Ovary (tissue), 7 donors: ENCODE measurements at regions not wholly inside any gene's neighbourhood (a gene's known extent, or its start where the extent isn't known, plus 50 kb on each side); places are given as distances from the start of the nearest gene placed in this dataset.
A peak's percentile ranks its signal among the peaks of the same experiment; 100 is the strongest.

ENCODE experiments used
- DNase-seq, 5 donors: peaks; one replicate each; pipeline ENCODE4 v3.0.0-alpha.2; 2019 to 2020
- H3K27ac ChIP-seq, 2 donors: fragments of 200-600 bp; one replicate each; pipeline versions ENCODE4 v1.5.1 to v1.8.0; 2019 to 2022
- H3K27me3 ChIP-seq: fragments of 200-600 bp; one replicate; pipeline ENCODE4 v1.8.0; 2022
- H3K36me3 ChIP-seq: fragments of 200-600 bp; sonication (generic); one replicate; pipeline ENCODE4 v1.5.1; 2019
- H3K4me1 ChIP-seq: one replicate; pipeline ENCODE4 v1.8.1; 2013; ENCODE audit warnings: mild to moderate bottlenecking, moderate library complexity; ENCODE audit not compliant: insufficient read depth
- H3K4me3 ChIP-seq: fragments of 200-600 bp; sonication (generic); one replicate; pipeline ENCODE4 v1.5.1; 2017
- H3K9me3 ChIP-seq, 2 donors: fragments of 200-600 bp in 1 of 2; sonication (generic) in 1 of 2; one replicate each; pipeline versions ENCODE4 v1.5.1 to v1.8.1; 2013 to 2019; ENCODE audit warnings: mild to moderate bottlenecking in 1 of 2, moderate library complexity in 1 of 2
- EP300 ChIP-seq: sonication (generic); formaldehyde crosslinking; IDR thresholded peaks from one replicate; pipeline ENCODE4 v1.6.1; 2017; ENCODE audit warnings: antibody characterized with exemption
- POLR2A ChIP-seq: fragments of 450-650 bp; IDR thresholded peaks from one replicate; pipeline ENCODE4 v1.6.1; 2017; ENCODE audit warnings: antibody characterized with exemption, mild to moderate bottlenecking, moderate library complexity
- WGBS, 3 donors: extraction: QIAGEN DNeasy Blood & Tissue Kit in 1 of 3; methylation state at CpG; one replicate each; pipeline versions ENCODE4 v1.1.5 to v1.1.7; 2013 to 2017; 5-methylcytosine and 5-hydroxymethylcytosine counted together
- intact Hi-C, 4 donors: fragments of 100-400 bp; cut with DNase I; formaldehyde crosslinking; loops; one replicate each; pipeline versions ENCODE4 v1.11.0 to v1.15.1; 2022 to 2023
- TF ChIP-seq, protein P1 (sequence below), 3 donors: fragments of 450-650 bp in 2 of 3; fragments of 200-600 bp in 1 of 3; IDR thresholded peaks; one replicate each; pipeline versions ENCODE4 v1.5.1 to v1.8.0; 2016 to 2022; ENCODE audit warnings: antibody characterized with exemption in 3 of 3, mild to moderate bottlenecking in 1 of 3
- donor health status: DM: no; HTN: no; CAD: no; lungs with moderate emphysema.
- donor health status: DM: no; HTN: no; CAD: no.
- donor health status: Bipolar disorder and iron deficiency.
- donor health status: DM: no; HTN: no; CAD: no.
- donor health status: DM: yes; HTN: yes; CAD: no.

DNA sequence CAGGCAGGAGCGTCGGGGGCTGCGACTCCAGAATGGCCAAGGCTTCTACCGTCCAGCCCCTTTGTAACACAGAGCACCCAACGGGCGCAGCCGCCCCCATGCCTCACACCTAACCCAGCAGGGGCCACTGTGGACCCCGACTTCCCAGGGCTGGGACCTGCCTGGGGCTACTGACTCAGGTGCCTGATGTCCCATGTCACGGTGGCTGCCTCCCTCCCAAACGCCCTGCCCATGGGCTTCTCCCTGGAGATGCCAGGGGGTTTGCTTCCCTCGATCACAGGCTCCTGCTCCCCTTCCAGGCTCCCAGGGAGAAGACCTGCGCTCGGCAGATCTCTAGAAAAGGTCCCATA is 84.0 kb downstream of the MYEOV start:
- no peak overlapping the region for H3K27ac ChIP-seq
- no peaks in the 10 kb centered on the region for H3K4me1 ChIP-seq
- TF ChIP-seq EP300, result no peak
- TF ChIP-seq, protein P1, sequence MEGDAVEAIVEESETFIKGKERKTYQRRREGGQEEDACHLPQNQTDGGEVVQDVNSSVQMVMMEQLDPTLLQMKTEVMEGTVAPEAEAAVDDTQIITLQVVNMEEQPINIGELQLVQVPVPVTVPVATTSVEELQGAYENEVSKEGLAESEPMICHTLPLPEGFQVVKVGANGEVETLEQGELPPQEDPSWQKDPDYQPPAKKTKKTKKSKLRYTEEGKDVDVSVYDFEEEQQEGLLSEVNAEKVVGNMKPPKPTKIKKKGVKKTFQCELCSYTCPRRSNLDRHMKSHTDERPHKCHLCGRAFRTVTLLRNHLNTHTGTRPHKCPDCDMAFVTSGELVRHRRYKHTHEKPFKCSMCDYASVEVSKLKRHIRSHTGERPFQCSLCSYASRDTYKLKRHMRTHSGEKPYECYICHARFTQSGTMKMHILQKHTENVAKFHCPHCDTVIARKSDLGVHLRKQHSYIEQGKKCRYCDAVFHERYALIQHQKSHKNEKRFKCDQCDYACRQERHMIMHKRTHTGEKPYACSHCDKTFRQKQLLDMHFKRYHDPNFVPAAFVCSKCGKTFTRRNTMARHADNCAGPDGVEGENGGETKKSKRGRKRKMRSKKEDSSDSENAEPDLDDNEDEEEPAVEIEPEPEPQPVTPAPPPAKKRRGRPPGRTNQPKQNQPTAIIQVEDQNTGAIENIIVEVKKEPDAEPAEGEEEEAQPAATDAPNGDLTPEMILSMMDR (IDR thresholded peaks at IDR 0.05), result no peak
- no peak for TF ChIP-seq POLR2A
- WGBS, 3 donors, result 62 to 73% (median 73%) methylated on average over 13 of the region's 13 CpGs
- peak in 3 of 5 donors; percentile 2 to 13 (median 13) for DNase-seq
- no peaks in the 10 kb centered on the region for H3K9me3 ChIP-seq
- H3K27me3 ChIP-seq, result no peaks in the 10 kb centered on the region
- no peaks in the 10 kb centered on the region for H3K36me3 ChIP-seq
- H3K4me3 ChIP-seq, result no peak overlapping the region
- intact Hi-C loops, result no loop called here

DNA sequence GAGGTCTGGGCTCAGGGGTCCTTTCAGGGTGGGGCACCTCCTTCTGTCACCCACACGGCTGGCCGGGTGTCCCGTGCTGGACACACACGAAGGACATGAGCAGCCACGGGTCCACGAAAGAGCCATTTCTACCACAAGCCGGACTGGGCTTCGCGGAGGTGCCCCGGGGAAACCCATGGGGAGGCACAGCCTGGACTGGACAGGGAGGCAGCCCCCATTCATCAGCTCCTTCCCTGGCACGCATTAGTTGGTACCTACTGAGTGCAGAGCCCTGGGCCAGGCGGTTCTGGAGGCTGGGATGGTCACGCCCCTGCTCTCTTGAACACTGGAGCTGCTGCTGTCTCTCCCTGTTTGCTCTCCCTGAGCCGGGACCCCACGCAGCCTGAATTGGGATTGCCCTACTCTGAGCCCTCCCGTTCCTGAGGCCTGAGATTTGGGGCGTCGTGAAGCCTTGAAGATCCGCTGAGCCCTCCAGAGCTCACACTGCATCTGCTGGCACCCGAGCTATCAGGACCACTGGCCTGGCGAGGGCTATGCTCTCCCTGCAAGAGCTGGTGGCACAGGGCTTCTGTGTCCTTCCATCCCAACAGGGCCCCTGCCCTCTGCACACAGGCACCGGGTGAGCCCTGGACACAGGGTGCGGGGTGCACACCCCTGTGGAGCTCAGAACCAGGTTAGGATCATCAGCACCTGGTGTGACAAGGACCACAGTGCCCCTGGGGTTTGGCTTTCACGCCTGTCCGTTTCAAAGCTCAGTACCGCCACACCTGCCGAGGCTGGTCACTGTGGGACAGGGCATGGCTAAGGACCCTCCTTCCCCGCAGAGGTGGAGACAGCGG is 84.6 kb downstream of the MYEOV start:
- DNase-seq, result peak in 3 of 5 donors; percentile 1 to 16 (median 3)

DNA sequence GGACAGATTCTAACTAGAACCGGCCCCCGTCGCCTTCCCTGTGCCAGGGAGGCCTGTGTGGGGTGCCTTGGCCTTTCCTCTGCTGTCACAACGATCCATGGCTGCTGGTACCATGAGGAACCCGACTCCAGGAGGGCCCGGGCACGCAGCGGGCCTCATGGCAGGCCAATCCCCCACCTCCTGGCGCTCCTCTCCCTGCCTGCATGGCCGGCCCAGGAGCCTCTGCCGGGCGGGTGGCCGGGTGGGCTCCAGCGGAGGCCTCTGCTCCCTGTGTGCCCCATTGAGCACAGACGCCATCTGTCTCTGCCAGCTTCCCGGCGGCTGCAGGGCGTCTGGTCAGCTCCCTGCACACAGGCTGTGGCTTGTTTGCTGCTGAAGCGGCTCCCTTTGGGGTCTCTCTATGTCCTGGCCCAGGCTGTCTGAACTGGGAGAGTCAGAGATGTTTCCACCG is 86.5 kb downstream of the MYEOV start:
- TF ChIP-seq, protein P1 (IDR thresholded peaks at IDR 0.05), result no peak
- TF ChIP-seq POLR2A (no peak), EP300 (no peak)
- no peak overlapping the region for H3K4me3 ChIP-seq
- intact Hi-C loops, result loop anchor here in 1 of 4 donors (10.0 kb wide), 1 partner anchor 66 kb away; no protein-coding TSS in a partner anchor
- H3K27ac ChIP-seq, result no peak overlapping the region
- 66 to 71% (median 70%) methylated on average over 17 to 20 of the region's 20 CpGs for WGBS, 3 donors
- no peaks in the 10 kb centered on the region for H3K27me3 ChIP-seq
- no peaks in the 10 kb centered on the region for H3K4me1 ChIP-seq
- no peaks in the 10 kb centered on the region for H3K36me3 ChIP-seq
- no peaks in the 10 kb centered on the region for H3K9me3 ChIP-seq
- DNase-seq, result peak in 3 of 5 donors; percentile 2 to 15 (median 4)

More for the DNA sequence above, 84.6 kb downstream of the MYEOV start:
- Histone ChIP-seq H3K4me3 (no peak overlapping the region), H3K27me3 (no peaks in the 10 kb centered on the region), H3K36me3 (no peaks in the 10 kb centered on the region), H3K9me3 (no peaks in the 10 kb centered on the region), H3K27ac (no peak overlapping the region), H3K4me1 (no peaks in the 10 kb centered on the region)
- TF ChIP-seq, protein P1 (IDR thresholded peaks at IDR 0.05), result no peak
- no peak for TF ChIP-seq EP300
- TF ChIP-seq POLR2A, result no peak
- intact Hi-C loops, result no loop called here
- WGBS, 3 donors, result 74 to 81% (median 75%) methylated on average over 26 to 29 of the region's 29 CpGs

DNA sequence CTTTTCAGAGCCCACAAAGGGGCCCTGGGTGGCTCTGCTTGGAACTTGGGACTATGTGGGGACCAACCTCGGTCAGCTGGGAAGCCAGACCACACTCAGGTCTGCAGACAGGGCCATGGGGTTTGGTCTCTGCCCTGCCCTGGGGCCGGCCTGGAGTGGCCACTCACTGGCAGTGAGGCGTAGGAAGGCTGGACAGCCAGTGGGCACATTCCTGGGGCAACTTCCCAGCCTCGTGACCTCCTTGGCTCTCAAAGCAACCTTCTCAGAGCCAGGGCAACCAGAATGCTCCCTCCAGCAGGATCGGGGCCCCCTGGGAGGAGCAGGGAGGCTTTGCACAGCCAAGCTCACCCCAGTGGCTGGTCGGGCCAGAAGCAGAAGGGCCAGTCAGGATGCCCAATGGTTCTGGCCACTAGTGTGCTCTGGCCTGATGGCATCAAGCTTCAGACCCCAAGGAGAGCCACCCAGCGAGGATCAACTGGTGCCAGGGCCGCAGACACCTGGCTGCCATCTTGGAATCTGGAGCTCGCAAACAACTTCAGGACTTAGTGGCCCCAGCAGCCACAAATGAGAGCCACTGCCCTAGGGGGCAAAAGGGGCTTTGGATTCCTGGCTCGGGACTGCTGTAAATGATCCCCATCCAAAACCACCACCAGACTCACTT is 87.1 kb downstream of the MYEOV start:
- H3K27me3 ChIP-seq, result no peaks in the 10 kb centered on the region
- H3K9me3 ChIP-seq, result no peaks in the 10 kb centered on the region
- TF ChIP-seq EP300 (no peak), POLR2A (no peak)
- TF ChIP-seq, protein P1 (IDR thresholded peaks at IDR 0.05), result no peak
- no peaks in the 10 kb centered on the region for H3K4me1 ChIP-seq
- H3K27ac ChIP-seq, result no peak overlapping the region
- intact Hi-C loops, result loop anchor here in 1 of 4 donors (10.0 kb wide), 1 partner anchor 66 kb away; no protein-coding TSS in a partner anchor
- H3K36me3 ChIP-seq, result no peaks in the 10 kb centered on the region
- H3K4me3 ChIP-seq, result no peak overlapping the region
- DNase-seq, result peak in 2 of 5 donors; percentile 3 to 13
- 89 to 93% (median 93%) methylated on average over 7 to 10 of the region's 10 CpGs for WGBS, 3 donors
